ENCODE measurements at regions not wholly inside any gene's neighbourhood (a gene's known extent, or its start where the extent isn't known, plus 50 kb on each side); places are given as distances from the start of the nearest gene placed in this dataset.

GRCh38 chr4:116872941-116873340 is 212.4 kb downstream of the TRAM1L1 start:
- FAIRE-seq = no peak
- no peak for DNase-seq (ENCODE audit: low spot score)

DNA sequence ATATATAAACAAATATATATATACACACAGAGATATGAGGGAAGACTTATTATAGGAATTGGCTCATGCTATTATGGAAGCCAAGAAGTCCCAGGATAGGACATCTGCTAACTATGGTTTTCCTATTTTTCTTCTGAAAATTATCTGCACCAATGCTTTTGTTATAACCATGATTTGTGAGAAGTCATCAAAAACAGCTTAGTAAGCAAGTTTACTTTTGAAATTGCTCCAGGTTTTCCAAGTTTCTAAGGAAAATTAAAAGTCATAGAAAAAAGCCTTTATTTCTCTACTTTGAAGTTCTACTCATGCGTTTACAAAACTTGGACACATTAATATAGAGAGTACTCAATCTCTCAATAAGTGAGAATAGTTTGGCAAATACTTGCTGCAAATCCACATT is 213.1 kb downstream of the TRAM1L1 start:
- no peak for DNase-seq (ENCODE audit: low spot score)
- no peak for FAIRE-seq

DNA sequence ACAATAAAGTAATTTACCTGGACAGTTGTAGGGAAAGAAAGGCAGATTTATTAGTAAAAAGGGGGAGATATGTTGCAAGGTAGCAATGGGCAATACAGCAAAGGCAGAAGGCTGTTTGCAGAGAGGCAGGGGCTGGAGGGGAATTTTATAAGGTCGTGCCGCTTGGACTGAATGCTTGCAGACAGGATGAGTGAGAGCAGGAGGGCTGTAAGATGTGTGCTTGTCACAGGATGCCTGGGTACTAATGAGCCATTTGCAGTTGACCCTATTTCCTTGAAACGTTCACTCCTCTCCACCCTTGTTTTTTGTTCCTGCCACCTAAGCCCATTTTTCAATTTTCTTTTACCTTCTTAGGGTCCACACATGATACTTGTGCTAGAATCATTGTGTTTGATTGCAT is 214.7 kb downstream of the TRAM1L1 start:
- FAIRE-seq (no peak), DNase-seq (ENCODE audit: low spot score) (no peak)

DNA sequence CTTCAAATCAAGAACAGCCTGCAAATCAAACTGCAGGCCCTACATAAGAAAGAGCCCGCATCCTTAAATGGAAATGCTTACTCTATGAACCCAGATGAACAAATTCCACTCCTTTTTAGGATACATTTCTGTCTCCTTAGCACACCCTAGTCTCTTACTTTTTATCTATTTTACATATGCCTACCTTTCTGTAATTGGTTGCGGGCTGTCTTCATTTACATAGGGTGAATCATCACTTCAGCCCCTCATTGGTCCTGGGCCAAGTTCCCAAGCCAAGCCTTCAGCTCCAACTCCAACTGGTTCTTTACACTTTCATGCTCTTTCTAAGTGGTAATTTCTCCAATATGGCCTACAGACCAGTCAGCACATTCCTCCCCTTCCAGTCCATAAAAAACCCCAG is 219.3 kb downstream of the TRAM1L1 start:
- no peak for FAIRE-seq

GRCh38 chr4:116862592-116862991 is 222.8 kb downstream of the TRAM1L1 start:
- no peak for FAIRE-seq

More for the DNA sequence above, 219.3 kb downstream of the TRAM1L1 start:
- no peak for DNase-seq (ENCODE audit: low spot score)

GRCh38 chr4:116860891-116861290 is 224.5 kb downstream of the TRAM1L1 start:
- DNase-seq (ENCODE audit: low spot score) (no peak), FAIRE-seq (no peak)

More at GRCh38 chr4:116862592-116862991, 222.8 kb downstream of the TRAM1L1 start:
- no peak for DNase-seq (ENCODE audit: low spot score)

GRCh38 chr4:116849620-116850019 is 235.8 kb downstream of the TRAM1L1 start:
- no peak for DNase-seq (ENCODE audit: low spot score)
- no peak for FAIRE-seq

DNA sequence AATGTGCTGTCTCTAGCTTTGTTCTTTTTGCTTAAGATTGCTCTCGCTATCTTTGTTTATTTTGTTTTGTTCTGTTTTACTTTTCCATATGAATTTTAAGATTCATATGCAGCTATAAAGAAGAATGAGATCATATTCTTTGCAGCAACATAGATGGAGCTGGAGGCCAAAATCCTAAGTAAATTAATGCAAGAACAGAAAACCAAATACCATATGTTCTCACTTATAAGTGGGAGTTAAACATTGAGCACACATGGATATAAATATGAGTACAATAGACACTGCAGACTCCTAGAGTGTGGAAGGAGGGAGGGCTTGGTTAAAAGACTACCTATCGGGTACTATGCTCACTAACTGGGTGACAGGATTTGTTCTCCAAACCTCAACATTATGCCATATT is 237.8 kb downstream of the TRAM1L1 start:
- no peak for DNase-seq (ENCODE audit: low spot score)
- FAIRE-seq = no peak

- FAIRE-seq (no peak), DNase-seq (ENCODE audit: low spot score) (peak; percentile 66)
Observed at GRCh38 chr4:116839826-116840225, 245.6 kb downstream of the TRAM1L1 start.

DNA sequence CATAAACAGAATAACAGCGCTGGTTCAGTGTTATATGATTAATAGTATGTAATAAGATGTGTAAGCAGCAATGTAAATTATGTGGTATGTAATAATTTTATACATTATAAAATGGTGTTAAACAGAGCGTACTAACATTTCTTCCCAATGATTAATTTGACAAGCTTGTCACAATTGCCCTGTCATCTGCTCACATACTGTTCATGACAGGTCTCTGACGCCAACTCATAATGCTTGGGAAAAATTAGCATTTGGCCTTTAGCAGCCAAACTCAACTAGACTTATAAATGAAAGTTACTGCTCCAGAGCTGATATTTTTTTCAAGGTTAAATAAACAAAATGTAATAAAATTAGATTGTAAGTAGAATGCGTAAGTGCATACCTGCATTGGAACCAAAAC is 246.8 kb downstream of the TRAM1L1 start:
- FAIRE-seq (no peak), DNase-seq (ENCODE audit: low spot score) (no peak)

DNA sequence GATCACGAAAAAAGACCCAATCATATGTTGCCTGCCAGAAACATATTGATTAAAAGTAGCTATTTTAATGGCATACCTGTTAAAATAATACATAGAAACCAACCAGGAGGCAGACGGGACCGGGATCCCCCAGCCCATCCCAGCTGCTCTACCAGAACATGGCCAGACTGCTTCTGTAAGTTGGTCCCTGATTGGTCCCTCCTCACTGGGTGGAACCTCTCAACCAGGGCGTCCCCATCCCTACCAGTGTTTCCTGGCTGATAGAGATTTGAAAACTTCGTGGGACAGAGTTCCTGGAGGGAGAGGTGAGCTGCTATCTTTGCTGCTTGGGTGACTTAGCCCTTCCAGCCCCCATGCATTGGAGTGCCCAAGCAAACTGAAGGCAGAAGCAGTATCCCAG is 256.2 kb downstream of the TRAM1L1 start:
- FAIRE-seq = no peak
- DNase-seq (ENCODE audit: low spot score) = no peak

GRCh38 chr4:116824172-116824571 is 261.2 kb downstream of the TRAM1L1 start:
- no peak for FAIRE-seq
- DNase-seq (ENCODE audit: low spot score) = no peak

DNA sequence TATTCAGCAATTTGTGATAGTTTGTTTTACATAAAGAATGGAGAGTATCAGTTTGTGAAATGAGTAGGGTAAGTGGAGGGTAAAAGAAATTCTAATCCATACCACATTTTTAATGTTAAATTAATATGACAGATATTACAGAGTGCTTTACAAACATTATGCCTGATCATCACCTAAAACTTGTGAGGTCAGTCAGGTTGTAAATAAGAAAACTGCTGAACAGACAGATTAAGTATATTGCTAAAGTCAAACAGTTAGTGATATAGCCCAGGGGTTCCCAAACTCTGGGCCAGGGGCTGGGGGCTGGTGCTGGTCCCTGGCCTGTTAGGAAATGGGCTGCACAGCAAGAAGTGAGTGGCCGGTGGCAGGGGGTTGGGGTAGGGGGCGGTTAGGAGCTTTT is 273.6 kb downstream of the TRAM1L1 start:
- no peak for DNase-seq (ENCODE audit: low spot score)
- no peak for FAIRE-seq

GRCh38 chr4:116796022-116796421 is 289.4 kb downstream of the TRAM1L1 start:
- FAIRE-seq (no peak), DNase-seq (ENCODE audit: low spot score) (no peak)

DNA sequence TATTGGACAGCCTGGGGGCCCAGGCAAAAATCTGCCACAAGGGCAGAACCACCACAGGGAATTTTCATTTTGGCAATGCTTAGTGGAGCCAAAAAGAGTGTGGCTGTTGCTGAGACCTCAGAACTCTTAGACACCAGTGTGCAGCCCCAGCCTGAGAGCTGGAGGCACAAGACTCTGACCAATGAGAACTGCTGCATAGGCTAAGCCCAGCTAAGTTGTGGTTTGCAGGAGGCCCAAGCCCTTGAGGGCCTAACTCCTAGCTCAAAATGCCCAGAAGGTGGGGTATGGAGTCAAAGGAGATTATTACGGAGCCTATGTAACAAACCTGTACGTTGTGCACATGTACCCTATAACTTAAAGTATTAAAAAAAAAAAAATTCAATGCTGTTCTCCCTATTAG is 296.7 kb downstream of the TRAM1L1 start:
- FAIRE-seq (no peak), DNase-seq (ENCODE audit: low spot score) (no peak)

DNA sequence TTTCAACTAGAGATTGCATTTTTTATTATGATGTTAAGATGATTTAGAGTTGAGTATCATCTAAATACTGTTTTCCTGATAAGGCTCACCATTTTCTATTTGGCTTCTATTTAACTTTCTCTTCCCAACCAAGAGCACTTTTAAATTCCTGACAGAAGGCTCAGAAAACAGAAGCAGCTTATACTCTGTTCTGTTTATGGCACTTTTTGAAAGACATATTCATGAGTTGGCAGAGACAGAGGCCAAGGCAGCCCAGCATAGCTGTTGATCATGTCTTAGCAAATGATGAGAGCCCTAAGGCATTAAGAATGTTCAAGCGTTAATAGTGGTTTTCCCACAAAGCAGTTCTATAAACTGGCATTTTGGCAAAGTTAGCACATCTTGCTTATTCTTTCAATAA is 330.3 kb downstream of the TRAM1L1 start:
- DNase-seq (ENCODE audit: low spot score) (no peak), FAIRE-seq (no peak)

DNA sequence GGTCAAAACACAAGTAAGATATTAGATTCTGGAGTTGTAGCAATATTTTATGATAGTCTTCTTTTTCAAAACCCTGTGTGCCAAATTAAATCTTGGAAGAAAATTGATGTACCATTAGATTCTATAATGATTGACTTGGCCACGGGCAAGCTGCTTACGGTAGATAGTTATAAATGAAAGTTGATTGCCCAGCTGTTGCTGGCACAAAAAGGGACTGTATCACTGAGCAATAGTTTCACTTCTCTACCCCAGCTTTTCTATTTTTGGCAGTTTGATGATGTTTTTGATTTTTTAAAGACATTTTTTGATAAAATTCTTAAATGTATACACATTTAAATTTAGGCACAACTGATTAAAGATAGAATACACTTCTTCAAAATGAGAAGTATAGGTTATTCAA is 333.3 kb downstream of the TRAM1L1 start:
- no peak for FAIRE-seq
- no peak for DNase-seq (ENCODE audit: low spot score)

DNA sequence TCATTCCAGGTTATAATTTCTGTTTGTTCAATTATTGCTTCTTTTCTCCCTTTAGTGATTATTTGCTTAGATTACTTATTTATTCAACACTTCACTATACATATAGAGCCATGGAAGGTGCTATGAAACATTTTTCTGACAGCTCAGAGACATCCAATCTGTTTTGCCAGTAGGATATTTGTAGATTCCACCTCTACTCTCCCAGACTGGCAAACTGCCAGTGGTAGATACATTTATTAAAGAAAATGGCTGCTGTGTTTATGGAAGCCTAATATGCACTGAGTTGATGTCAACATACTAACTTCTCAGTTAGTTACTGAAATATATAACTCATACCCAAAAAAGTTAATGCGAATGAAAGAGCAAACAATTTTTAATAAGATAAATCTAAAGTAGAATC is 348.6 kb downstream of the TRAM1L1 start:
- FAIRE-seq (no peak), DNase-seq (ENCODE audit: low spot score) (no peak)

DNA sequence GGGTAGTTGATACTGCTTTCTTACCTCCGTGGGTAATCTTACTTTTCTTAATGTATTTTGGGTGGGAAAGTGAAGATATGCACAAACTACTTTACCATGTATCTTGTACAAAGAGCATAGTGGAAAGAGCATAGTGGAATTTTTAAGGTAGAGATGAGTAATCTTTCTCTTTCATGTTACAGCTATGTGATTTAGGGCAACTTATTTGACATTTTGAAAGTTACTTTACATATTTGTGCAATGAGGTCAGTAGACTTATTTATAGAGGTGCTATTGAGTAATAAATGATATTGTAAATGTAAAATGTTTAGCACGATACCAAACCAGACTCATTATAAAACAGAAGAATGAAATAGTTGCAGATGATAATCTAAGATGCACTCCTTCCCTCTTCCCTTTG is 351.2 kb downstream of the TRAM1L1 start:
- FAIRE-seq (no peak), DNase-seq (ENCODE audit: low spot score) (no peak)

DNA sequence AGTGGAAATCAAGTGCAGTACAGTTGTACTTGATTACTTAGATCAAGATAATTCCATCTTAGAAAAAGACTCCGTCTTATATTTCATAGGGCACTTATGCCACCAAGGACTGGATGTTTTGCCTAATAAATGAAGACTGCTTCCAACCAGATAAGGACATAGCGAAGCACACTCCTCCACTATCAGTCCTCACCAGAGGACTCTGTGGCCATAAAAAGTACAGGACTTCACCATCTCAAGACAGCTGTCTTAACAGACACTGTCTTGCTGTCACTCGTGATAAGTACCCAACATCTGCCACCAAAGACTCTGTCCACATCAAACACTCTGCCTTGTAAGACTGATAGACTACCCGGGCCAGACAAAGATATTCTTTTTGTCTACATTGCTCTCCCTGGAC is 352.0 kb downstream of the TRAM1L1 start:
- FAIRE-seq (no peak), DNase-seq (ENCODE audit: low spot score) (no peak)

DNA sequence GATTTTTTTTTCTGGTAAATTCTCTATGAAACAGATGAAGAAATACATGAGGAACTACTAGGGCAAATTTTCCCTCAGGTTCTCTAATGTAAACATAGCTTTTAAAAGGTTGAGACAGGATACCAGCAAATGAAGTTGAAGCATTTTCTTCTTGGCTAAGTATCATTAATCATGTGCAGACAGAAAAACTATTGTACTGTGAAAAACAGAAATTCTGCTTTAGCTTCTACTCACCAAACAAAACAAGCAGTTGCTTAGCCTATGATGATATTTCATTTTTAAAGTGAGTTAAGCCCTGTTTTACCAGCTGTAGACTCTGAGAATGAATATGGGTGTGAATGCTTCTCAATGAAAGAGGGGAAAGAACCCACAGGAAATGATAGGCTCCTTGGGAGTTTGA is 358.9 kb downstream of the TRAM1L1 start:
- DNase-seq (ENCODE audit: low spot score) (no peak), FAIRE-seq (no peak)

DNA sequence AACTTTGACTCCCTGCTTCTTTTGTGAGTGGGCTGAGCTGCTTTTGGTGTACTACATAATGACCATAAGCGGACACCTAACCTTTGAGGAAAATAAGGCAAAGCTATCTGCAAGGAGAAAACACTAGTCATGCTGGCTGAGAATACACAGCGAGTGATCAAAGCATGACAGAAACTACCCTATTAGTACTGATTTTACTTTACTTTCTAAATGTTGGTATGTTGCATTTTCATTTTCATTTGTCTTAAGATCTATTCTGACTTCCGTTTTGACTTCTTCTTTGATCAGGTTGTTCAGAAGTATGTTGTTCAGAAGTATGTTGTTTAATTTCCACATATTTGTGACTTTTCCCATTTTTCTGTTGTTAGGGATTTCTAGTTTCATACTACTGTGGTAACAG is 361.1 kb downstream of the TRAM1L1 start:
- FAIRE-seq (no peak), DNase-seq (ENCODE audit: low spot score) (no peak)

DNA sequence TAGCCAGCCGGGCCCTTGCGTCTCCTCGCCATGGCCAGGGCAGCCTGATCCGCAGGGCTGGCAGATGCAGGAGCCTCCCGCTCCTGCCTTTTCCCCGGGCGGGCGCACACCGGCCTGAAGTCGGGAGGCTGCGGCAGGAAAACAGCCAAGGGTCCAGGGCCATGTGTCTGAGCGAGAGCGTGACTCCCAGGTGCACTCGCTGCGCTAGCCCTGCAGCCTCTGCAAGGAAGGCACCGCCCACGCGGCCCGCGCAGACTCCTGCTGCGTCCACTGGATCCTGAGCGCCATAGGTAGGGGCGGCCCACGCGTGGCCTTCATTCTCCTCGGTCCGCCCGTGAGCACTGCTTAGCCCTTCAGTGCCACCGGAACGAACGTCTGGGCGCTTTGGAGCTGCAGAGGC is 379.9 kb downstream of the TRAM1L1 start:
- DNase-seq (ENCODE audit: low spot score) = no peak
- no peak for FAIRE-seq

DNA sequence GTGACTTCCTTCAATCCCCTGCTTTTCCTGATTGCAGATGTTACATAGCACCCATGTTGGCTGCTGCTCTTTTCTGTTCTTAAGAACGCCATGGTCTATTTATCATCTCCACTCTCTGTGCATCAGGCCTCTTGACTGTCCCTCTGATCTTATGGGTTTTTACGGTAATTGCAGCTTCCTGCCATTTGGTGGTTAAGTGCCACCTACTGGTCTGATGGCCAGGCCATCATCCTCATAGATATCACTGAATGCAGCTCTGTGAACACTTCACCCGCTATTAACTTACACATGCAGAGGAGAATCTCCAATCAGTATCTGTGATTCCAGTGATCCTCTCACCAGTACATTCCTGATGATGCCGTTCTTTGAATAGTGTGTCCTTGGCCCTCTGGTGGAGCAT is 382.4 kb downstream of the TRAM1L1 start:
- DNase-seq (ENCODE audit: low spot score) = no peak
- FAIRE-seq = no peak

All from urothelium cell line (cell line).